ENCODE measurements at regions not wholly inside any gene's neighbourhood (a gene's known extent, or its start where the extent isn't known, plus 50 kb on each side); places are given as distances from the start of the nearest gene placed in this dataset.

DNA sequence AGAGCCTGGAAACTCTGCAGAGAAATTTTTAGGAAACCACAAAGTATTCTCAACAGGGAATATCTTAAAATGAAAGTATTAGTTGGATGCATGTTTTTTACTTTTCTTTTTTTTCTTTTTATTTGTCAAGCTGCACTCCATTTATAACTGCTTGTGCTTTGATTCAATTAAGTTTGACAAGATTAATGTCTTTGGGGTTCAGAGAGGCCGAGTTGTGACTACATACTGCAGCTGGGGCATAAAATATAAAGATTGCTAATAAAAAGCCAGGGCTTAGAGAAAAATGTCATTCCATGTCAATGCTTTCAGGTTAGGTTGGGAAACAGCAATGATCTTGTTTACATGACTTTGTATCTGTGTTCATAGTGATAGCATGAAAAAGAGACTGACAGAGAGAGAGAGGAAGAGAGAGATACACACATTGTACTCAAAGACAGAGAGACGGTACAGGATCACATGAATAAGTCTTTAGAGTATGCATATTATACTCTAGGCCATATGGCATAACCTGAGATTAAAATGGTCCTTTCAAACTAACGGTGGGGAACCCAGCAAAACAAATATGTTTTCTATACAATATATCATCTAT is 1022.3 kb upstream of the CNTNAP5 start:
- DNase-seq (ENCODE audit: low spot score): no peak

DNA sequence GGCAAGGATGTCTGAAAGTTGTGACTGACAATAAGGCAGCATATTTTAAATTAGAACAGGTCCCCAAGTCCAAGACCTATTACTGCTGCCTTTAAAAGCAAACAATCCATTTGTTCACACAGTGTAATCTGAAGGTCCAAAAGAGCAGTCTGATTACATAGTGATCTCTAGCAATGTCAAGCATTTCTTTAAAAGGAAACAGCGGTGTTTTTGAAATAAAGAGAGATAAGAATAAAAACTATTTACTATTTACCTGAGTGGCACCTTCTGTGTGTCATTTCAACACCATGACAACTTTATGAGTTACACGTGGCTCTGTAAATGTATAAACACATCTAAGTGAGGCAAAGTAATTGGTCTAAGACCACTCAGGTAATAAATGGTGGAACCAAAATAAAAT is 1009.9 kb upstream of the CNTNAP5 start:
- no peak for DNase-seq (ENCODE audit: low spot score)

DNA sequence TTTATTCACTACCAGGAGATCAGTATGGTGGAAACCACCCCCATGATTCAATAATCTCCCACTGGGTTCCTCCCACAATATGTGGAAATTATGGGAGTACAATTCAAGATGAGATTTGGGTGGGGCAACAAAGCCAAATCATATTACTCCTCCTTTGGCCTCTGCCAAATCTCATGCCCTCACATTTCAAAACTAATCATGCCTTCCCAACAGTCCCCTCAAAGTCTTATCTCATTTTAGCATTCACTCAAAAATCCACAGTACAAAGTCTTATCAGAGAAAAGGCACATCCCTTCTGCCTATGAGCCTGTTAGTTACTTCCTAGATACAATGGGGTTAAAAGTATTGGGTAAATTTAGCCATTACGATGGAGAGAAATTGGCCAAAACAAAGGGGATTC is 989.5 kb upstream of the CNTNAP5 start:
- DNase-seq (ENCODE audit: low spot score): no peak

DNA sequence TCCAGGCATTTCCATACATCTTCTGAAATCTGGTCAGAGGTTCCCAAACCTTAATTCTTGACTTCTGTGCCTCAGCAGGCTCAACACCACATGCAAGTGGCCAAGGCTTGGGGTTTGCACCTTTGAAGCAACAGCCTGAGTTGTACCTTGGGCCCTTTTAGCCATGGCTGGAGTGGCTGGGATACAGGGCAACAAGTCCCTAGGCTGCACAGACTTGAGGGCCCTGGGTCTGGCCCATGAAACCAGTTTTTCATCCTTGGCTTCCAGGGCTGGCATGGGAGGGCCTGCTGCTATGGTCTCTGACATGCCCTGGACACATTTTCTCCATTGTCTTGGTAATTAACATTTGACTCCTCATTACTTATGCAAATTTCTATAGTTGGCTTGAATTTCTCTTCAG is 988.8 kb upstream of the CNTNAP5 start:
- DNase-seq (ENCODE audit: low spot score): no peak

DNA sequence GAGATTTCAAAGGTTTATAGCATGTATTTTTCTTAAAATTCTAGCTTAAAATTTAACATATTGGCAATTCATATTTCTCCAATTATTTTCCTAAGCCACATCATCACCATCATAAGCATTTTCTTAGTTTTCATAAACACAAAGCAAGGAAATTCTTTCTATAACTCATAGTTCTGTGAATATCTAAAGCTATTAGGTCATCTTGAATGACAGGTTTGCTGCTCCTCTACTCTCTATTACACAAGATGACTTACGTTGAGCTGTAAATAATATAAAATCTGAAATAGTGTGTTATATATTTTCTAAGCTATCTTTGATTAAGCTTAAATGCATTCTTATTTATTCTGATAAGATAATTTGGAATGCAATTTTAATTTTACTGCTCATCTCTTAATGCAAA is 984.6 kb upstream of the CNTNAP5 start:
- no peak for DNase-seq (ENCODE audit: low spot score)

DNA sequence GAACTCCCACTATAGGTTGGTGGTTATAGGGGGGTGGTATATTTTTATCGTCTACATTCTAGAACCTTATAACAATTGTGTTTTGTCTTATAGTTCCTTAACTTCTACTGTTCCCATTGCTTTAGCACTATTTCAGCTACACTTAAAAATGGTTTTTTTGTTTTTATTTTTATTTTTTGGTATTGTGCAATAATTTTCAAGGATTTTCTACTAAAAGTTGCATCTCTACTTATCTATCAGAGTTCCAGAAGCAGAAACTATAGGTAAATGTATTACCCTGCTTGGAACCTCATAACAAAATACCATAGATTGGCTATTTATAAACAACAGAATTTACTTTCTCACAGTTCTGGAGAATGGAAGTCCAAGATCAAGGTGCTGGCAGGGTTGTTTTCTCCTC is 981.6 kb upstream of the CNTNAP5 start:
- DNase-seq (ENCODE audit: low spot score): no peak

DNA sequence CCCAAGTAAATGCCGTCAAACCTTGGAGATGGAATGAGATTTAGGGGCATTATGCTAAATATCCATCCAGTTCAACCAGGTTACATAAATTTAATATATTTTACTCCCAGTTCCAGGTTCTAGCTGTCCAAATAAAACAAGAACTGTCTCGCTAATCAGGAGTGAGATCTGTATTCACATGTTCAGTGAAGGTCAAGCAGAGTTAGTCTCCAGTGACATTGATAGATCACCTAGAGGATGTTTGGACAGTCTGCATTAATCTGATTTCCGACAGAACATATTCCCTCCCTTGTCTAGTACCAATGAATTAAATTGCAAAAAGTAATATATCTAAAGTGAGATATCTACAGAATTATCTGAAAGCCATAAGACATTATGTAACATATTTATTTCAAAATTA is 979.4 kb upstream of the CNTNAP5 start:
- DNase-seq (ENCODE audit: low spot score): no peak

DNA sequence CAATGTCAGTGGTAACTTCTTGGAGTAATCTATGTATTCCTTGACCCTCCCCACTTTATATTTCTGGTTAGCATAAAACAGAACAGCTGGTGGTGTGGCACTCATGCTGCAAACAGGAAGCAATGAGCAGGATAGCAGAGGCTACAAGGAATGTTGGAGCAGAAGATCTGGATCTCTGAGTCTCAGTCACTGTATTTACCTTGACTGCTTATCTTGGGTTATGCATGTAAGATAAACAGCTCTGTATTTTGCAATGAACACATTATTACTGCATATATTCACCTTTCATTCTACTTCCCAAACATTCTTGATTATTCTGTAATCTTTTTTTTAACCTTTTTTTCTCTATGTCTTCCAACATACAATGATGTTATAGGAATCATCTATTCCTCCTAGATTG is 977.9 kb upstream of the CNTNAP5 start:
- no peak for DNase-seq (ENCODE audit: low spot score)

DNA sequence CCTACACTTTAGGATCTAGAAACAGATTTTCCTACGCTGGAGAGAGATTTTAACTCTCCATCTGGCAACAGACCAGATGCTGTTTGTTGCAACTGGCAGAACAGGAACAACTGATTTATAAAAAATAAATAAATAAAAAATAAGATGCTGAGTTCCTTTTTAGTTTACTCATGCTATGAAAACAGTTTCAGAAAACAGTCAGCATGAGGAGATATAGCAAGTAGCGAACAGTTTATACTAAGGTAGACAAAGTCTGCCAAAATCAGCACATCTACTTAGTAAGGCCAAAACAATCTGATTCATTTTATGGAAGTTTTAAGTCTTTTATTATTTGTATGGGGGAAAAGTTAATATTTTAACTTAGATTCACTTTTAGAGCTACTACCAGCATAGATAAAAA is 974.0 kb upstream of the CNTNAP5 start:
- DNase-seq (ENCODE audit: low spot score): no peak

DNA sequence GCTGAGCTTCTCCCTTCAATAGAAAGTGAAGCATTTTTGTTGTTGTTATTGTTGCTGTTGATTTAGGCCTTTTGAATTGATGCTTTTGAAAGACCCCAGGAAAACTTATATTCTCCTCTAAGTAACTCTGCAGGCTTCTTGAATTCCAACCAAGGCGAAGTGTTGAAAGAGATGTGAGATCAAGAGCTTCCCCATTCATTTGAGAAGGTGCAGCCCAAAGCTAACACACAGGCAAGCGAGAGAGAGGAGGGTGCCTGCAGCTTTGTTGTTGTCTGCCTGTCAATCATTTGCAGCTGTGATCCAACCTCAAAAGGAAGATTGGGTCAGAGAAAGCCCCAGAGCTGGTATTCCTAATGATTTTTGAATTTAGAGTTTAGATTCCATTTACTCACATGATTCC is 963.6 kb upstream of the CNTNAP5 start:
- no peak for DNase-seq (ENCODE audit: low spot score)

DNA sequence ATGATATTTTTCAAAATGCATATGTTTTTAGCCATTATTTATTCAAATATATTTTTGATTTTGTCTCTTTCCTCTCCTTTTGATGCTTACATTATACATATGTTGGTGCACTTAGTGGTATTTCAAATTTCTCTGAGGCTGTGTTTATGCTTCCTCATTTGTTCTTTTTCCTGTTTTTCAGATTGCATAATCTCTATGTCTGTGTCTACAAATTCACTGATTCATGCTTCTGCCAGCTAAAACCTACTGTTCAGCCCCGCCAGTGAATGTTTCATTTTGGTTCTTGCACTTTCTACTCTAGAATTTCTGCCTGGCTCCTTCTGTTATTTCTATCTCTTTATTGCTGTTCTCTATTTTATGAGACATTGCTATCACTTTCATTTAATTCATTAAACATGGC is 951.7 kb upstream of the CNTNAP5 start:
- DNase-seq (ENCODE audit: low spot score): no peak

DNA sequence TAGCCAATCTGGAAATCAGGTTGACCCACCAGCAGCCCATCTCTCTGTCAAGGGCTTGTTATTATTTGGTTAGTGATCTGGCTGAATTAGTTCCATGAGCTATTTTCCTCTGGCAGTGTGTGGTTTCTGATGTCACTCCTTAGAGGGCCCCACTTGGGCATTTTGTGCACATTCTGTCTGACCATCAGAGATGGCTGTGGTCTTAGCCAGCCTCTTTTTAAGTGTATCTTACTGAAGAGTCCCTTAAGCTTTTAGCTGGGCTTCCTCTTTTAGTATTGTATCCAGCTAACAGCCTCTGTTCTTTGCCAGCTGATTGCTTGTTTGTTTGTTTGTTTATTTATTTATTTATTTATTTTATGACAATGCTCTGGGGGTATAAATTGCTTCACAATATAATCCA is 951.1 kb upstream of the CNTNAP5 start:
- DNase-seq (ENCODE audit: low spot score): no peak

DNA sequence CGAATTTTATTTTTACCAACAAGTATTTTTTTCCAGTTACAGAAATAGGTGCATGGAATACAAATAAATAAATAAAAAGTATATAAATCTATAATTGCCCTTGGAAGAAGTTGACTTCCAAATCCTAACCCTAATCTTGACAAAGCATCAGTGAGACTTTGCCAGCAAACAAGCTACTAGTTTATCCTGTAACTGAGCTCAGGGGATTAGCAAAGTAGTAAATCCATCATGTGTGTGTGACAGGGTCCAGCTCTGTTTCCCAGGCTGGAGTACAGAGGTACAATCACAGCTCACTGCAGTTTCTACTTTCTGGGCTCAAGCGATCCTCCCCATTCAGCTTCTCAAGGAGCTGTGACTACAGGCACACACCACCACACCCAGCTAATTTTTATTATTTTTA is 948.0 kb upstream of the CNTNAP5 start:
- no peak for DNase-seq (ENCODE audit: low spot score)

DNA sequence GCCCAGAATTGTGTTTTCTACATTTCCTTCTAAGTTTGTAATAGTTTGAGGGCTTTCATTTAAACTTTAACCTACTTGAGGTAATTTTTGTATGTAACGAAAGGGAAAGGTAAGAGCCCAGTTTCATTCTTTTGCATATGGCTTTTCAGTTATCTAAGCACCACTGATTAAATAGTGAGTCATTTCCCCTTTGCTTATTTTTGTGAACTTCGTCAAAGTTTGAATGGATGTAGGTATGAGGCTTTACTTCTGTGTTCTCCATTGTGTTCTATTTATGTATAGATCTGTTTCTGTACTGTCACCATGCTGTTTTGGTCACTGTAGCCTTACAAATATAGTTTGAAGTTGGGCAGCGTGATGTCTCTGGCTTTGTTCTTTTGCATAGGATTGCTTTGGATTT is 944.8 kb upstream of the CNTNAP5 start:
- no peak for DNase-seq (ENCODE audit: low spot score)

DNA sequence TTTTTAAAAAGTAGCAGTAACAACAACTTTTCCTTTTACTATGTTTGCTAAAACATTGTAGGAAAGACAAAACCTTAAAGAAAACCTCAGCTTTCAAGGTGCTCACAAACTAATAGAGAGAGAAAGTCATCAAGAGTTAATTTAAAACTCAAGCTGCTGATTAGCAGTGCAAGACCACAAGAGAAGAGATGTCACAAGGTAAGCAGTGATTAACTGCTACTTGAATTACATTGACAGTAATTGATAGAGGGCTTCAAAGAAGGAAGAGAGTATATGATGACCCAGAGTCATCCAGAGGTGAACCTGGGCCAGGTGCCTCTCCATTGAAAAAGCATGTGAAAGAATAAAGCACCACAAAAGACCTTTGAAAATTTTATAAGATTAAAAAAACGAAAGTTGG is 939.6 kb upstream of the CNTNAP5 start:
- DNase-seq (ENCODE audit: low spot score): no peak

DNA sequence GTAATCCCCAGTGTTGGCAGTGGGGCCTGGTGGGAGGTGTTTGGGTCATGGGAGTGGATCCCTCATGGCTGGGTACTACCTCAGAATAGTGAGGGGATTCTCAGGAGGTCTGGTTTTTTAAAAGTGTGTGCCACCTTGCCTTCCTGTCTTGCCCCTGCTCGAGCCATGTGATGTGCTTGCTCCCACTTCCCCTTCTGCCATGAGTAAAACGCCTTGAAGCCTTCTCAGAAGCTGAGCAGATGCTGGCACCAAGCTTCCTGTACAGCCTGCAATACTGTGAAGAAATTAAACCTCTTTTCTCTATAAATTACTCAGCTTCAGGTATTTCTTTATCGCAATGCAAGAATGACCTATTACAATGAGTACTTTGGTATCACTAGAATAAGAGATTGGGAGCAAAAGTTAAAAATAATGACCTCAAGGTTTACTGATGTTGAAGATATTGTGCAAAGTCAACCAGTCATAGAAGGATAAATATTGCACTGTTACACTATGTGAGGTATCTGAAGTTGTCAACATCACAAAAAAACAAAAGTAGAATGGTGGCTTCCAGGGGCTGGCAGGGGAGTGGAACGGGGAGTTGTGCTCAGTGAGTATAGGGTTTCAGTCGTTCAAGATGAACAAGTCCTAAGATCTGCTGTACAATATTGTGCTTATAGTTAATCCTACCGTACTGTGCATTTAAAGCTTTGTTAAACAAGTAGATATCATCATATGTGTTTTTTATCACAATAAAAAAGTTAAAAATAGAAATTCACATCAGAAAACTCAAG is 938.3 kb upstream of the CNTNAP5 start:
- DNase-seq (ENCODE audit: low spot score): no peak

DNA sequence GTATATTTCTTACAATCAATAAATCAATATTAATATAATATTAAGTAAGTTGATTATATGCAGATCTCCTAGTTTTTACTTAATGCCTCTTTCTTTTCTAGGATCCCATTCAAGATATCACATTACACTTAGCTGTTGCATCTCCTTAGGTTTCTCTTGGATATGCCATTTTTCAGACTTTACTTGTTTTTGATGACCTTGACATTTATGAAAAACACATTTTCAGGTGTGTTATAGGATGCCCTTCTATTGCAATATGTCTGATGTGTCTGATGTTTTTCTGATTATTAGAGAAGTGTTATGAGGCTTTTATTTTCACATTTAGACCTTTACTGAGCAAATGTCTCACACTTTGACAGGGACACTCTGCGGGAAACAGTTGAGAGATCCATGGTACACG is 933.6 kb upstream of the CNTNAP5 start:
- DNase-seq (ENCODE audit: low spot score): no peak

DNA sequence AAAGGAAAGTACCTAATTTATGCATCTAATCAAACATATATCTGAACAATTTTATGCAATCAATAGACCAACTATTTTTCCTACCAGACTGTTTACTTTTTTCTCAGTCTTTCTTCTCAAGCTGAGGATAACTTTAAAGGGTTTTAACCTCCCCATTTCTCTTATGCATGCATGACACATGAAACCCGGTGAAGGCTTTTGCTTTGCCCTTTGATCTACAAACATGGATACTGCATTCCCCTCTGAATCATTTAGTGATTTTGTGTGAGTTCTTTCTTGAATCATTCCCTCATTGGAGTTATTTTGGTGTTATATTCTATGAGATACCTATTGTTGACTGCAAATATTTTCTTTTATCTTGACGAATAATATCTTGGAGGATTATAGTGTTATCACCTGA is 931.9 kb upstream of the CNTNAP5 start:
- DNase-seq (ENCODE audit: low spot score): no peak

DNA sequence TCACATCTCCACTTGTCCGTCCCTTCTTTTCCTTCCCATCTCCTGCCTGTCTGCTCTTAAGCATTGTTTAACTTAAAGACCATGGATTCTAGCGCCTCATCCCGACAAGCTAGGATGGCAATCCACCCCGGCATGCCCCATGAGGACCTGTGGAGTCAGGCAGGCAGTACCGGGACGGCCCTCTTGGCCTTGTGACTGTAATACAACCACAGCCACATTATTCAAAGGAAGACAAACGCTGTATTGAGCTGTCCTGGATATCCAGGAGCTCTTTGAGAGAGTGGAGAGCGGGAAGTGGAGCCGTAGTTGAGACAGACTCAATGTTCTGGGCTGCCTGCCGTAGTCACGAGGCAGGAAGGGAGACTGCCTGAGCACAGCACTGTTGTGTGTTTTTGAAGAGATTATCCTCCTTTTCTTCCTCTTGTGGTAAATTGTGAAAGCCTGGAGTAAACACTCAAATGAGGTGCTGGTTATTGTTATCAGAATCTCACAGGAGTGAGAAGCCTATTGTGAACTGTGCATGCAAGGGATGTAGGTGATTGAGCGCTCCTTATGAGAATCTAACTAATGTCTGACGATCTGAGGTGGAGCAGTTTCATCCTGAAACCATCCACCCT is 929.8 kb upstream of the CNTNAP5 start:
- DNase-seq (ENCODE audit: low spot score): no peak

DNA sequence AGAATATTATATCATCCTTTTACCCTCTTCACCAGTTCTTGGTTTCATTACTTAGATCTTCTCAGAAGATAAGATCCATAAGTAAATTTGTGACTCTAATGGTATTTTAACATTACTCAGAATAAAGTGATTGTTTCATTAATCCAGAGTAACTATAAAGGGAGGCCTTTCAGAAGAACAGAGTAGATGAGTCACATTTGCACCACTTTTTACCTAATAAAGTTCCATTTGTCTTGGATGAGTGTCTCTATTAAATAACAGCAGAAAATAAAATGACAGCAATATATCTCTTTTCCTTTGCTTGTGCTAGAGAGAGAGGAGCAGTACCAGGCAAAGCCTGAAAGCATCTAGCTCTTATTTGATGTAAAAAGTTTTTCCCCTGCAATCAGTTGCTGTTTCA is 926.5 kb upstream of the CNTNAP5 start:
- DNase-seq (ENCODE audit: low spot score): no peak

DNA sequence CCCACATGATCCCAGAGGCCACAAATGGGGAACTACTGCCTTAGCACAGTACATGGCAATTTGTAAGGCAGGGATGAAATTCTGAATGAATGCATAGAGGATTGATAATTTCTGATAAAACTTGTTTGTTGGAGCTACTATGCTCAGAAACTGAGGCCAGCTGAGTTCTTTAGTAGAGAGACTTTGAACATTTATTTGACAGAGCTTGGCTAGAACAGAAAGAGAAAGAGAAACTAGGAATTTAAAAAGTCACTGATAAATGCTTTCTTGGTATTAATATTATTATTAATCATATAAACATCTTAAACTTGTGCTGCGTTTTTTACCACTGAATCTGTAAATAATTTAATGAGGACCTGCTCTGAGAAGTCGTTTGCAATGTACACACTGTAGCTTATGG is 923.7 kb upstream of the CNTNAP5 start:
- no peak for DNase-seq (ENCODE audit: low spot score)

DNA sequence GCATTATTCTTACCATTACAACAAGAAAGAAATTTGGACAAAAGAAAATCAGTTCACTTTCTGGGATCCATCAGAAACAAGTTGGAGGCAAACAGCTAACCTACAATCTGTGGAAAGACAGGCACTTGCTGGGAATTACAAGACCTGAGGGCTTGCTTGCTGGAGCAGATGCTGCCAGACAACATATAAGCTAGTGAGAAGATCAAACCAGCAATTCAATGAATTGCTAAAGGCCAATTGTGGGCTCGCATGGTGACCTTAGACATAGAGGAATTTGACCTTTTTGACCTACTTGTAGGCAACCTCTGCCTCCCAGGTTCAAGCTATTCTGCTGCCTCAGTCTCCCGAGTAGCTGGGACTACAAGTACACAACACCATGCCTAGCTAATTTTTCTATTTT is 921.2 kb upstream of the CNTNAP5 start:
- DNase-seq (ENCODE audit: low spot score): no peak

DNA sequence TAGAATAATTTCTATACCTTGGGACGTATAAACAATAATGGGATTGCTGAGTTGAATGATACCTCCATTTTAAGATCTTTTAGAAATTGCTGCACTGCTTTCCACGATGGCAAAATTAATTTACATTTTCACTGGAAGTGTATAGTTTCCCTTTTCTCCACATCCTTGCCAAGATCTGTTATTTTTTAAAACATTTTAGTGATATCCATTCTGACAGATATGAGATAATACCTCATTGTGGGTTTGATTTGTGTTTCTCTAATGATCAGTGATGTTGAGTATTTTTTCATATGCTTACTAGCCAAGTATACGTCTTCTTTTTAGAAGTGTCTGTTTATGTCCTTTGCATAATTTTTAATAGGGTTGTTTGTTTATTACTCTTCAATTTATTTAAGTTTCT is 908.5 kb upstream of the CNTNAP5 start:
- DNase-seq (ENCODE audit: low spot score): no peak

DNA sequence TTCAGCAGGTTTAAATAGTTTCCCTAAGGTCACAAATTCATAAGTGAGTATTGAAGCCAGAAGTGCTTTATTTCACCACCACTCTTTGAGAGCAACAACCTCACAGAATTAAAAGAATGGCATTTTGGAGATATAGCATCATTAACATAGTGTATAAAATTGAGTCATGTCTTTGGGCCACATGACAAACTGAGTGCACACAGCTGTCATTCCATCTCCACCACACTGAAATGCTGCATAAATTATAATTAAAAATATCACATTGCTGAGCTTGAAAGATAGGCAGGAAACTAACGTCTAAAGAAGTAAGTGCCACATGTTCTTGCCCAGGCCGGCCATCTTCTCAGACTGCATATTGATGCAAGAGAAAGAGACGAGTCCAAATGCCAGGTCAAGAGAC is 897.9 kb upstream of the CNTNAP5 start:
- DNase-seq (ENCODE audit: low spot score): no peak
